Astrocyte (in vitro differentiated cells and primary cell): ENCODE measurements at regions not wholly inside any gene's neighbourhood (a gene's known extent, or its start where the extent isn't known, plus 50 kb on each side); places are given as distances from the start of the nearest gene placed in this dataset.

ENCODE experiments used
- DNase-seq: peaks from one replicate; pipeline ENCODE4 v3.0.0-alpha.2; 2010; ENCODE audit warnings: low read depth
- FAIRE-seq: peaks from 2 replicates; lab custom pipeline; 2011; peaks lifted over from hg19 to GRCh38; lab: Jason Lieb, UNC
- H2AFZ ChIP-seq: 2 replicates; pipeline ENCODE4 v1.6.0; 2012; ENCODE audit warnings: low read depth, low read length, inconsistent platforms
- H3K27ac ChIP-seq: 2 replicates; pipeline ENCODE4 v1.5.1; 2011; ENCODE audit warnings: low read depth, low read length, inconsistent platforms
- H3K27me3 ChIP-seq: 2 replicates; pipeline ENCODE4 v1.6.0; 2011; ENCODE audit warnings: low read length, inconsistent platforms; ENCODE audit not compliant: insufficient read depth
- H3K36me3 ChIP-seq: 2 replicates; pipeline ENCODE4 v1.5.1; 2011; ENCODE audit warnings: low read length, inconsistent platforms; ENCODE audit not compliant: insufficient read depth
- H3K4me1 ChIP-seq: 2 replicates; pipeline ENCODE4 v1.5.1; 2011; ENCODE audit warnings: low read length, inconsistent platforms; ENCODE audit not compliant: insufficient read depth
- H3K4me2 ChIP-seq: 2 replicates; pipeline ENCODE4 v1.6.0; 2012; ENCODE audit warnings: low read length, inconsistent platforms
- H3K4me3 ChIP-seq: 2 replicates; pipeline ENCODE4 v1.5.1; 2011; ENCODE audit warnings: low read depth, mild to moderate bottlenecking, low read length, inconsistent platforms; ENCODE audit not compliant: insufficient read depth
- H3K79me2 ChIP-seq: 2 replicates; pipeline ENCODE4 v1.6.0; 2012; ENCODE audit warnings: mild to moderate bottlenecking, low read length, inconsistent platforms; ENCODE audit not compliant: insufficient read depth
- H3K9ac ChIP-seq: 2 replicates; pipeline ENCODE4 v1.6.0; 2012; ENCODE audit warnings: mild to moderate bottlenecking, low read length, inconsistent platforms
- H3K9me3 ChIP-seq: 2 replicates; pipeline ENCODE4 v1.5.1; 2012; ENCODE audit warnings: low read depth, mild to moderate bottlenecking, low read length, inconsistent platforms; ENCODE audit not compliant: insufficient read depth
- H4K20me1 ChIP-seq: 2 replicates; pipeline ENCODE4 v1.6.0; 2012; ENCODE audit warnings: low read length, inconsistent platforms; ENCODE audit not compliant: insufficient read depth
- H3K27ac Mint-ChIP-seq: one replicate; pipeline ENCODE4 v1.8.0; 2021; ENCODE audit warnings: mild to moderate bottlenecking, mixed read lengths; ENCODE audit not compliant: unreplicated experiment
- H3K27me3 Mint-ChIP-seq: one replicate; pipeline ENCODE4 v1.8.0; 2021; ENCODE audit warnings: low read depth, mixed read lengths; ENCODE audit not compliant: unreplicated experiment
- H3K36me3 Mint-ChIP-seq: one replicate; pipeline ENCODE4 v1.8.0; 2021; ENCODE audit warnings: low read depth, mixed read lengths; ENCODE audit not compliant: unreplicated experiment
- H3K4me1 Mint-ChIP-seq: one replicate; pipeline ENCODE4 v1.8.0; 2021; ENCODE audit warnings: low read depth, mixed read lengths; ENCODE audit not compliant: unreplicated experiment
- H3K4me3 Mint-ChIP-seq: one replicate; pipeline ENCODE4 v1.8.0; 2021; ENCODE audit warnings: mild to moderate bottlenecking, moderate library complexity, mixed read lengths; ENCODE audit not compliant: unreplicated experiment
- H3K9me3 Mint-ChIP-seq: one replicate; pipeline ENCODE4 v1.8.0; 2021; ENCODE audit warnings: mild to moderate bottlenecking, mixed read lengths; ENCODE audit not compliant: unreplicated experiment
- EZH2 ChIP-seq: IDR thresholded peaks from 2 replicates; pipeline ENCODE4 v1.6.1; 2012; ENCODE audit warnings: mild to moderate bottlenecking, low read length, inconsistent platforms; ENCODE audit not compliant: insufficient read depth
- TF ChIP-seq, protein P1 (sequence below): IDR thresholded peaks from 2 replicates; pipeline ENCODE4 v1.5.1; 2011; ENCODE audit warnings: low read depth, mild to moderate bottlenecking, inconsistent platforms, low read length, moderate library complexity; ENCODE audit not compliant: insufficient read depth

DNA sequence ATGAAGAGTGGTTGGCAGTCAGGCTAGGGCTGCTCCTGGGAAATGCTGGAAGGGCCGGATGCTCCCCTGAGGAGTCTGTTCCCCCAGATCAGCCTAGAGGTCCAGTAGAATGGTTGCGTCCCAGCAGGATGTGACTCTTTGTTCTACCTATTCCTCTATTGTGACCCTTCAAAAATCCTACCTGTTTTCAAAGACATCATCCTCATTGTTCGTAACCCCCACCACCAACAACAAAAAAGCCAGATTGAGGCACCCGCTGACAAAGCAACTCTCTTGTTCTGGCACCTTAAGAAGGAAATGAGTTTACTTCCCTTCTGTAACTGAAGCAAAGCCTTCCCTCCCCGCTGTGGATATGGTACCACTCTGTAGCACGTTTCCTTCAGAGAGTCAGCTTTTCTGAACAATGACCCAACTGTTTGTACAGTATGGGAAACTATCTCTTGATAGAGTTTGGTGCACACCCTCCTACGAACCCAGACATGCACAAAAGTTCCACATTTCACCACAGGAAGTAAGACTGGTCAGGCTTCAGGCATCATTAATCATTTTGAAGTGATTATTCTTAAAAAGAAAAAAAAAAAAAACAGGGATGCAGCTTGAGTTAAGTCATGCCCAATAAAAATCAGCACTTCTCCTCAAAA is 207.2 kb downstream of the ENC1 start:
- peaks cover 15% of the 10 kb centered on the region for H3K4me1 Mint-ChIP-seq
- no peaks in the 10 kb centered on the region for H3K27me3 Mint-ChIP-seq
- Histone ChIP-seq H3K4me2 (peak overlapping the region; percentile 73), H3K9me3 (peaks cover 4% of the 10 kb centered on the region), H3K79me2 (no peaks in the 10 kb centered on the region), H3K4me3 (peak overlapping the region; percentile 29), H2AFZ (peak overlapping the region; percentile 67), H3K27me3 (no peaks in the 10 kb centered on the region), H3K27ac (peak overlapping the region; percentile 32), H3K36me3 (no peaks in the 10 kb centered on the region), H3K4me1 (peaks cover 12% of the 10 kb centered on the region), H4K20me1 (no peaks in the 10 kb centered on the region), H3K9ac (peak overlapping the region; percentile 17)
- H3K27ac Mint-ChIP-seq: peak overlapping the region; percentile 73
- TF ChIP-seq, protein P1, sequence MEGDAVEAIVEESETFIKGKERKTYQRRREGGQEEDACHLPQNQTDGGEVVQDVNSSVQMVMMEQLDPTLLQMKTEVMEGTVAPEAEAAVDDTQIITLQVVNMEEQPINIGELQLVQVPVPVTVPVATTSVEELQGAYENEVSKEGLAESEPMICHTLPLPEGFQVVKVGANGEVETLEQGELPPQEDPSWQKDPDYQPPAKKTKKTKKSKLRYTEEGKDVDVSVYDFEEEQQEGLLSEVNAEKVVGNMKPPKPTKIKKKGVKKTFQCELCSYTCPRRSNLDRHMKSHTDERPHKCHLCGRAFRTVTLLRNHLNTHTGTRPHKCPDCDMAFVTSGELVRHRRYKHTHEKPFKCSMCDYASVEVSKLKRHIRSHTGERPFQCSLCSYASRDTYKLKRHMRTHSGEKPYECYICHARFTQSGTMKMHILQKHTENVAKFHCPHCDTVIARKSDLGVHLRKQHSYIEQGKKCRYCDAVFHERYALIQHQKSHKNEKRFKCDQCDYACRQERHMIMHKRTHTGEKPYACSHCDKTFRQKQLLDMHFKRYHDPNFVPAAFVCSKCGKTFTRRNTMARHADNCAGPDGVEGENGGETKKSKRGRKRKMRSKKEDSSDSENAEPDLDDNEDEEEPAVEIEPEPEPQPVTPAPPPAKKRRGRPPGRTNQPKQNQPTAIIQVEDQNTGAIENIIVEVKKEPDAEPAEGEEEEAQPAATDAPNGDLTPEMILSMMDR: no peak
- no peak for TF ChIP-seq EZH2
- H3K4me3 Mint-ChIP-seq: no peak overlapping the region
- DNase-seq (peak; percentile 89), FAIRE-seq (no peak)
- peaks cover 2% of the 10 kb centered on the region for H3K36me3 Mint-ChIP-seq
- H3K9me3 Mint-ChIP-seq: peaks cover 4% of the 10 kb centered on the region

DNA sequence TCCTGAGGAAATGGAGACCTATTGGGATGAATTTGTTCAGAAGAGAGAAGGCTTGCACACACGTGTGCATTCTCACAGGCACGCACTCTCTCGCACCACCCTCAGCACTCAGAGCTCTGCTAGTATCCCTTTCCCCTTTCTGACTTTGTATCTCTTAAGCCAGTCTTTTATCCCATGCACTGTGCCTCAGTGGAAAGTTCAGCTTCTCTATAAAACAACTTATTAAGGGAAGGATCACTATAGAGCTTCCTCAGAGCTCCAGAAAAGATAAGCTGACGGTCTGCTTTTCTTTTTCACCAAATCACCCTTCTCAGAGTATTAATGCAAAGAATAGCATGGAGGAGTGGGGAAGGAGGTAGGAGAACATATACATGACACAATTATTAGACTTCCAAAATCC is 207.8 kb downstream of the ENC1 start:
- Histone ChIP-seq H4K20me1 (no peaks in the 10 kb centered on the region), H3K4me3 (no peak overlapping the region), H3K79me2 (no peaks in the 10 kb centered on the region), H3K9ac (no peak overlapping the region), H3K27ac (no peak overlapping the region), H3K4me2 (no peak overlapping the region), H3K9me3 (peaks cover 4% of the 10 kb centered on the region), H3K36me3 (no peaks in the 10 kb centered on the region), H3K27me3 (no peaks in the 10 kb centered on the region), H3K4me1 (peaks cover 12% of the 10 kb centered on the region), H2AFZ (no peak overlapping the region)
- Mint-ChIP-seq H3K27ac (no peak overlapping the region), H3K27me3 (no peaks in the 10 kb centered on the region), H3K9me3 (peaks cover 4% of the 10 kb centered on the region), H3K4me1 (peaks cover 15% of the 10 kb centered on the region), H3K4me3 (no peak overlapping the region), H3K36me3 (peaks cover 2% of the 10 kb centered on the region)
- TF ChIP-seq EZH2: no peak
- TF ChIP-seq, protein P1: no peak
- DNase-seq (no peak), FAIRE-seq (no peak)

DNA sequence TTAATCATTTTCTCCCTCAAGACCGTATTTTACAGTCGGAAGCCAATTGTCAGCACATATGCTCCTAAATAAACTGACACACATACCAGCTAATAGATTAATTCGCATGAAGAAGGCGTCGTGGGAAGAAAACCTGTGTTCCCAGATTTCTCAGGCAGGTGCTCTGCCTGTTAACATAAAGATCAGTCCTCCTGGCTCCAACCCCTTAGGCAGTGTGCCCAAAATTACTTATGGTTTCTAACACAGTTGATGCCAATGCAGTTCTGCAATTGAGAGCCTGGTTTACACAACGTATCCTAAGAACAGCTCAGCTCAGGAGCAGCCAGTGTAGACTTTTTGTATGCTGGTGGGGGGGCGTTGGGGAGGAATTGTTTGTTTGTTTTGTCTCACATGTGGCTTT is 208.3 kb downstream of the ENC1 start:
- Mint-ChIP-seq H3K27me3 (peaks cover under 1% of the 10 kb centered on the region), H3K4me1 (peaks cover 15% of the 10 kb centered on the region), H3K27ac (no peak overlapping the region), H3K9me3 (peaks cover 4% of the 10 kb centered on the region), H3K4me3 (no peak overlapping the region), H3K36me3 (peaks cover 3% of the 10 kb centered on the region)
- TF ChIP-seq, protein P1: no peak
- DNase-seq: no peak
- Histone ChIP-seq H3K27ac (no peak overlapping the region), H3K36me3 (no peaks in the 10 kb centered on the region), H3K27me3 (no peaks in the 10 kb centered on the region), H3K4me1 (peaks cover 12% of the 10 kb centered on the region), H3K79me2 (no peaks in the 10 kb centered on the region), H2AFZ (no peak overlapping the region), H3K4me2 (no peak overlapping the region), H3K4me3 (no peak overlapping the region), H3K9ac (no peak overlapping the region), H4K20me1 (no peaks in the 10 kb centered on the region), H3K9me3 (peaks cover 4% of the 10 kb centered on the region)
- no peak for FAIRE-seq
